Esophagus squamous epithelium (tissue), 5 donors: ENCODE measurements at regions not wholly inside any gene's neighbourhood (a gene's known extent, or its start where the extent isn't known, plus 50 kb on each side); places are given as distances from the start of the nearest gene placed in this dataset.

Source experiments
- DNase-seq: peaks from one replicate; lab custom pipeline; 2025; lab: John Stamatoyannopoulos, UW
- H3K27ac ChIP-seq, 4 donors: fragments of 200-600 bp; sonication (generic); one replicate each; pipeline ENCODE4 v1.5.1; 2016 to 2019; ENCODE audit warnings: mild to moderate bottlenecking in 1 of 4
- H3K27me3 ChIP-seq, 4 donors: fragments of 200-600 bp; sonication (generic); 1 replicate in 3 of 4; 2 replicates in 1 of 4; pipeline versions ENCODE4 v1.5.1 to v1.6.0; 2017 to 2021; ENCODE audit warnings: antibody characterized with exemption in 1 of 4
- H3K36me3 ChIP-seq, 3 donors: fragments of 200-600 bp; sonication (generic); one replicate each; pipeline ENCODE4 v1.5.1; 2016 to 2019
- H3K4me1 ChIP-seq, 3 donors: fragments of 200-600 bp; sonication (generic); one replicate each; pipeline ENCODE4 v1.5.1; 2017 to 2019
- H3K4me3 ChIP-seq, 4 donors: fragments of 200-600 bp; sonication (generic); 1 replicate in 3 of 4; 2 replicates in 1 of 4; pipeline ENCODE4 v1.5.1; 2016 to 2019; ENCODE audit warnings: mild to moderate bottlenecking in 2 of 4, moderate library complexity in 1 of 4
- H3K9me3 ChIP-seq, 3 donors: fragments of 200-600 bp; sonication (generic); one replicate each; pipeline ENCODE4 v1.5.1; 2016 to 2019
- POLR2A ChIP-seq, 4 donors: fragments of 450-650 bp; IDR thresholded peaks; one replicate each; pipeline ENCODE4 v1.6.1; 2017; ENCODE audit warnings: antibody characterized with exemption in 4 of 4, mild to moderate bottlenecking in 4 of 4, moderate library complexity in 3 of 4
- WGBS, 2 donors: methylation state at CpG; one replicate each; pipeline ENCODE4 v1.1.5; 2018; 5-methylcytosine and 5-hydroxymethylcytosine counted together
- intact Hi-C: fragments of 100-400 bp; cut with DNase I; formaldehyde crosslinking; loops from one replicate; pipeline ENCODE4 v1.15.0; 2022
- TF ChIP-seq, protein P1 (sequence below), 6 experiments: fragments of 450-650 bp in 4 of 6; fragments of 200-600 bp in 2 of 6; sonication (generic) in 2 of 6; IDR thresholded peaks; one replicate each; pipeline ENCODE4 v1.5.1; 2016 to 2019; ENCODE audit warnings: antibody characterized with exemption in 6 of 6, mild to moderate bottlenecking in 4 of 6, moderate library complexity in 4 of 6
- donor health status: DM: yes; HTN: yes; CAD: no.

DNA sequence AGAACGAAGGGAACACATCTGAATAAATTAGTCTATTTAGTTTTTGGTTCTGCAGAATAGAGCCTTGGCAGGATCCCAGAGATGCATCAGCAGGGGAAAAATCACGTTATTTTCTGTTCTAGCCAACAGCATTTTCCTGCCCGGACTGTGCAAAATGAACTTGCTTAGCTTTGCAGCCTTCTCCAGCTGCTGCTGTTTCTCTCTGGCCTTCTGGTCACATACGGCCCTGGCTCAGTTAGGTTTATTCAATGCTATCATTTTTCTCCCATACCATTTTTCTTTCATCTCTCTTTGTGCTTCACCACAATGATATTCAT is 110.4 kb upstream of the KL start:
- no peak for DNase-seq
- no peak overlapping the region for H3K27ac ChIP-seq
- no peaks in the 10 kb centered on the region for H3K9me3 ChIP-seq
- H3K4me1 ChIP-seq = peaks cover 0 to 32% (median 13%) of the 10 kb centered on the region in 3 donors
- H3K4me3 ChIP-seq = no peak overlapping the region
- TF ChIP-seq, protein P1, sequence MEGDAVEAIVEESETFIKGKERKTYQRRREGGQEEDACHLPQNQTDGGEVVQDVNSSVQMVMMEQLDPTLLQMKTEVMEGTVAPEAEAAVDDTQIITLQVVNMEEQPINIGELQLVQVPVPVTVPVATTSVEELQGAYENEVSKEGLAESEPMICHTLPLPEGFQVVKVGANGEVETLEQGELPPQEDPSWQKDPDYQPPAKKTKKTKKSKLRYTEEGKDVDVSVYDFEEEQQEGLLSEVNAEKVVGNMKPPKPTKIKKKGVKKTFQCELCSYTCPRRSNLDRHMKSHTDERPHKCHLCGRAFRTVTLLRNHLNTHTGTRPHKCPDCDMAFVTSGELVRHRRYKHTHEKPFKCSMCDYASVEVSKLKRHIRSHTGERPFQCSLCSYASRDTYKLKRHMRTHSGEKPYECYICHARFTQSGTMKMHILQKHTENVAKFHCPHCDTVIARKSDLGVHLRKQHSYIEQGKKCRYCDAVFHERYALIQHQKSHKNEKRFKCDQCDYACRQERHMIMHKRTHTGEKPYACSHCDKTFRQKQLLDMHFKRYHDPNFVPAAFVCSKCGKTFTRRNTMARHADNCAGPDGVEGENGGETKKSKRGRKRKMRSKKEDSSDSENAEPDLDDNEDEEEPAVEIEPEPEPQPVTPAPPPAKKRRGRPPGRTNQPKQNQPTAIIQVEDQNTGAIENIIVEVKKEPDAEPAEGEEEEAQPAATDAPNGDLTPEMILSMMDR (IDR thresholded peaks at IDR 0.05) = no peak
- TF ChIP-seq POLR2A (IDR thresholded peaks at IDR 0.05) = no peak
- intact Hi-C loops = no loop called here
- H3K36me3 ChIP-seq = no peaks in the 10 kb centered on the region
- no peaks in the 10 kb centered on the region for H3K27me3 ChIP-seq
- 10 to 17% methylated on average over 4 of the region's 4 CpGs for WGBS, 2 donors

DNA sequence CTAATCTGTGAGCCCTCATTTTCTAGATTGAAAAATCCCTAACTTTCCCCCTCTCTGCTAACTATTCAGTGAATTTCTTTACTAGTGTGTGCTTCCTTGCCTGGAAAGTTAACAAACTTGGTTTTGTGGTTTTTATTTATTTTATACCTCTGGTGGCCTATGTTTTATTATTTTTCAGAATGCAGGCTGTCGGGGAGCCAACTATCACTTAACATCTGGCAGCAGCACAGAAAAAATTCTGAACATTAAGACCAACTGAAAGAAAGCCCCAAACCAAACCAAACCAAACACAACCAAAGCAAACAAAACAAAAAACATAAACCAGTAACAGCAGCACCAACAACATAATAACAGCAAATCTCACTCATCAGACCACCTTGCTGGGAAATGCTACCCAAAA is 109.0 kb upstream of the KL start:
- intact Hi-C loops = no loop called here
- no peak for DNase-seq
- Histone ChIP-seq H3K27me3 (no peaks in the 10 kb centered on the region), H3K4me3 (no peak overlapping the region), H3K4me1 (peaks cover 0 to 32% (median 13%) of the 10 kb centered on the region in 3 donors), H3K9me3 (no peaks in the 10 kb centered on the region), H3K36me3 (no peaks in the 10 kb centered on the region), H3K27ac (no peak overlapping the region)
- WGBS, 2 donors = 71 to 100% methylated on average over 1 of the region's 1 CpG
- TF ChIP-seq, protein P1 (IDR thresholded peaks at IDR 0.05) = no peak
- no peak for TF ChIP-seq POLR2A (IDR thresholded peaks at IDR 0.05)

DNA sequence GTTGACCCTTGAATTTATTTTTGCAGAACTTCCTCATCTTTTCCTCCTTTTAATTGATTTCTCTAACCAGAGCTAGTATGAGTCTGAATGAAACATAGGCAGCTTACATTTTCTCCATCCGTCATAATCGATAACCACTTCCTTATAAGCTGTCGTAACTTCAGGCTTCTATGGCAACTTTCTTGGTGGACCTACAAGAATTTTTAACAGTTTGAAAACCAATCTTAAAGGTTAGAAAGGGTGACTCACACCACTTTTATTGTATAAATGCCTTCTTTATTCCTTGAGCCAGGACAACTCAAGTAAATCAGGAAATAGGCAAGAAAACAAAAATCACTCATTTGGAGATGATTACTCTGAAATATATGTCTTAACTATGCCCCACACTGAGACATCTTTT is 105.7 kb upstream of the KL start:
- intact Hi-C loops = no loop called here
- no peak overlapping the region for H3K27ac ChIP-seq

DNA sequence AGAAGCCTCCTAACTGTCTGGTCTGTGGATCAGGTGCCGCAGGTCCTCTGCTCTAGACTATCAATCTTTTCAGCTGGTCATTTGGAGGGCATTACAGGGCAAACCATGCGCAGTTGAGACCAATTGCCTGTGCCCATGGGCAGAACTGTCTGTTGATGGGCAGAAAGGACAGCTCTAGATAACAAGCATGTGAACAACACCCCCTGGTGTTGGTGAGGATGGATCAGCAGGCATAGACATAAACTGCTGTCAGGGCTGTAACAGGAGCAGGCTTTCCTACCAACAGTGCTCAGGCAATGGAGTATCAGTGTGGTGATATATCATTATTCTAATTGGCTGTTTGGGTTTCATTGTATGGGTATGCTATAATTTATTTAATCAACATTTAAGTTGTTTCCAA is 104.7 kb upstream of the KL start:
- H3K27me3 ChIP-seq = no peaks in the 10 kb centered on the region
- TF ChIP-seq, protein P1 (IDR thresholded peaks at IDR 0.05) = peak in 2 of 6 experiments; percentile 6 to 19
- no peak for TF ChIP-seq POLR2A (IDR thresholded peaks at IDR 0.05)
- 90 to 100% methylated on average over 2 of the region's 2 CpGs for WGBS, 2 donors
- DNase-seq = no peak
- no peak overlapping the region for H3K27ac ChIP-seq
- H3K4me1 ChIP-seq = peaks cover 0 to 3% (median 0%) of the 10 kb centered on the region in 3 donors
- no peaks in the 10 kb centered on the region for H3K36me3 ChIP-seq
- intact Hi-C loops = no loop called here
- no peaks in the 10 kb centered on the region for H3K9me3 ChIP-seq
- no peak overlapping the region for H3K4me3 ChIP-seq

More for the DNA sequence above, 105.7 kb upstream of the KL start:
- no peak overlapping the region for H3K4me3 ChIP-seq
- H3K9me3 ChIP-seq = no peaks in the 10 kb centered on the region
- no peaks in the 10 kb centered on the region for H3K36me3 ChIP-seq
- no peak for TF ChIP-seq POLR2A (IDR thresholded peaks at IDR 0.05)
- TF ChIP-seq, protein P1 (IDR thresholded peaks at IDR 0.05) = no peak
- no peaks in the 10 kb centered on the region for H3K27me3 ChIP-seq
- H3K4me1 ChIP-seq = peaks cover 0 to 13% (median 7%) of the 10 kb centered on the region in 3 donors
- no peak for DNase-seq
- WGBS, 2 donors = 73 to 75% methylated on average over 3 of the region's 3 CpGs

DNA sequence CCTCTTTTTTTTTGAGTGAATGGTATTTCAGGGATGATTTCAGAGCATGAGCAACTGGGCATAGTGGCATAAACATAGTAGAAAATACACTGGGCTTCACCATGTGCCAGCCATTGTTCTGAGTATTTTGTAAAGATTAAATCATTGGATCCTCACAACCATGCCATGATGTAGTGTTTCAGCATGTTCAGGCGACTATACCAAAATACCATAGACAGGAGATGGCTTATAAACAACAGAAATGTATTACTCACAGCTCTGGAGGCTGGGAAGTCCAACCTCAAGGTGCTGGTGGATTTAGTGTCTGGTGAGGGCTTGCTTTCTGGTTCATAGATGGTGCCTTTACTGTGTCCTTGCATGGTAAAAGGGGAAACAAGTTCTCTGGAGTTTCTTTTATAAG is 101.5 kb upstream of the KL start:
- Histone ChIP-seq H3K9me3 (no peaks in the 10 kb centered on the region), H3K4me3 (no peak overlapping the region), H3K4me1 (no peaks in the 10 kb centered on the region), H3K27me3 (no peaks in the 10 kb centered on the region), H3K27ac (no peak overlapping the region), H3K36me3 (no peaks in the 10 kb centered on the region)
- DNase-seq = no peak
- TF ChIP-seq POLR2A (IDR thresholded peaks at IDR 0.05) = no peak
- TF ChIP-seq, protein P1 (IDR thresholded peaks at IDR 0.05) = no peak
- 21 to 36% methylated on average over 1 of the region's 1 CpG for WGBS, 2 donors
- intact Hi-C loops = no loop called here
